GM23338 (cell line): ENCODE measurements at regions not wholly inside any gene's neighbourhood (a gene's known extent, or its start where the extent isn't known, plus 50 kb on each side); places are given as distances from the start of the nearest gene placed in this dataset.

Source experiments
- ATAC-seq: fragments of 200-7000 bp; cut with Tn5 transposase; 3 replicates; pipeline ENCODE4 v1.9.1; 2020
- DNase-seq: peaks from one replicate; pipeline ENCODE4 v3.0.0-alpha.2; 2015; ENCODE audit warnings: low spot score
- H2AFZ ChIP-seq: fragments of 200-600 bp; sonication (generic); 2 replicates; pipeline ENCODE4 v1.8.0; 2016; ENCODE audit warnings: antibody characterized with exemption, mild to moderate bottlenecking, moderate library complexity
- H3F3A ChIP-seq: fragments of 200-600 bp; sonication (generic); replicated peaks from 2 replicates; pipeline ENCODE4 v1.8.0; 2017; ENCODE audit warnings: antibody characterized with exemption, mixed run types, low read depth
- H3K27ac ChIP-seq: fragments of 200-600 bp; sonication (generic); 2 replicates; pipeline ENCODE4 v1.6.1; 2016; ENCODE audit warnings: low read depth
- H3K27me3 ChIP-seq: fragments of 200-600 bp; sonication (generic); 2 replicates; pipeline ENCODE4 v1.8.0; 2016; ENCODE audit warnings: mild to moderate bottlenecking, mixed run types, moderate library complexity; ENCODE audit not compliant: insufficient read depth
- H3K36me3 ChIP-seq: fragments of 200-600 bp; sonication (generic); 2 replicates; pipeline ENCODE4 v1.8.0; 2016; ENCODE audit warnings: mild to moderate bottlenecking; ENCODE audit not compliant: insufficient read depth
- H3K4me1 ChIP-seq: fragments of 200-600 bp; sonication (generic); 2 replicates; pipeline ENCODE4 v1.8.0; 2016; ENCODE audit warnings: mild to moderate bottlenecking, moderate library complexity; ENCODE audit not compliant: insufficient read depth
- H3K4me2 ChIP-seq: fragments of 200-600 bp; sonication (generic); 2 replicates; pipeline ENCODE4 v1.7.1; 2017; ENCODE audit warnings: mixed run types
- H3K4me3 ChIP-seq: fragments of 200-600 bp; sonication (generic); 2 replicates; pipeline ENCODE4 v1.6.1; 2016; ENCODE audit warnings: mixed run types
- H3K79me2 ChIP-seq: fragments of 200-600 bp; sonication (generic); replicated peaks from 2 replicates; pipeline ENCODE4 v1.8.0; 2017; ENCODE audit warnings: mild to moderate bottlenecking; ENCODE audit not compliant: insufficient read depth
- H3K9me2 ChIP-seq: fragments of 200-600 bp; sonication (generic); 2 replicates; pipeline ENCODE4 v1.8.0; 2017; ENCODE audit not compliant: insufficient read depth
- H4K20me1 ChIP-seq: fragments of 200-600 bp; sonication (generic); replicated peaks from 2 replicates; pipeline ENCODE4 v1.8.0; 2017; ENCODE audit warnings: mild to moderate bottlenecking; ENCODE audit not compliant: insufficient read depth
- H3K27ac Mint-ChIP-seq: 2 replicates; pipeline ENCODE4 v1.8.0; 2020; ENCODE audit warnings: inconsistent platforms, mild to moderate bottlenecking, moderate library complexity, mixed read lengths
- H3K27me3 Mint-ChIP-seq: 3 replicates; pipeline ENCODE4 v1.8.0; 2022; ENCODE audit warnings: low read depth, mild to moderate bottlenecking, moderate library complexity, mixed read lengths, inconsistent platforms; ENCODE audit not compliant: insufficient read depth, poor library complexity
- H3K36me3 Mint-ChIP-seq: 3 replicates; pipeline ENCODE4 v1.8.0; 2021; ENCODE audit warnings: low read depth, mild to moderate bottlenecking, inconsistent platforms, moderate library complexity, mixed read lengths
- H3K4me1 Mint-ChIP-seq: 3 replicates; pipeline ENCODE4 v1.8.0; 2020; ENCODE audit warnings: mild to moderate bottlenecking, inconsistent platforms, mixed read lengths
- H3K4me3 Mint-ChIP-seq: 3 replicates; pipeline ENCODE4 v1.8.0; 2021; ENCODE audit warnings: moderate library complexity, mild to moderate bottlenecking, inconsistent platforms, mixed read lengths
- H3K9me3 Mint-ChIP-seq: 3 replicates; pipeline ENCODE4 v1.8.0; 2020; ENCODE audit warnings: moderate library complexity, mild to moderate bottlenecking, inconsistent platforms, mixed read lengths
- CREB1 ChIP-seq: fragments of 250-450 bp; sonication (Bioruptor Pico); IDR thresholded peaks from 2 replicates; pipeline ENCODE4 v1.5.0; 2020; ENCODE audit warnings: low read depth, mild to moderate bottlenecking, moderate library complexity
- EZH2 ChIP-seq: fragments of 200-600 bp; sonication (generic); IDR thresholded peaks from one replicate; pipeline ENCODE4 v1.8.0; 2017; ENCODE audit warnings: antibody characterized with exemption, mild to moderate bottlenecking, low read depth; ENCODE audit not compliant: unreplicated experiment
- EZH2phosphoT487 ChIP-seq: fragments of 200-600 bp; sonication (generic); IDR thresholded peaks from one replicate; pipeline ENCODE4 v1.8.1; 2018; ENCODE audit warnings: antibody characterized with exemption; ENCODE audit not compliant: unreplicated experiment
- JUNB ChIP-seq: IDR thresholded peaks from one replicate; pipeline ENCODE4 v1.6.1; 2016; ENCODE audit warnings: antibody characterized with exemption; ENCODE audit not compliant: unreplicated experiment
- NANOG ChIP-seq: IDR thresholded peaks from 2 replicates; pipeline ENCODE4 v1.6.1; 2016; ENCODE audit warnings: antibody characterized with exemption, borderline replicate concordance
- POLR2AphosphoS5 ChIP-seq: IDR thresholded peaks from 2 replicates; pipeline ENCODE4 v1.6.1; 2016; ENCODE audit warnings: antibody characterized with exemption, low read depth
- STAT1 ChIP-seq: IDR thresholded peaks from one replicate; pipeline ENCODE4 v1.6.1; 2016; ENCODE audit warnings: antibody characterized with exemption; ENCODE audit not compliant: unreplicated experiment
- ZNF114 ChIP-seq: fragments of 250-450 bp; sonication (Bioruptor Pico); IDR thresholded peaks from 2 replicates; pipeline ENCODE4 v1.5.0; 2020; ENCODE audit warnings: mild to moderate bottlenecking, moderate library complexity
- ZNF331 ChIP-seq: fragments of 250-450 bp; sonication (Bioruptor Pico); IDR thresholded peaks from 2 replicates; pipeline ENCODE4 v1.5.0; 2020; ENCODE audit warnings: low read depth, mild to moderate bottlenecking, moderate library complexity
- TF ChIP-seq, protein P1 (sequence below): IDR thresholded peaks from one replicate; pipeline ENCODE4 v1.6.1; 2018; ENCODE audit warnings: antibody characterized with exemption; ENCODE audit not compliant: unreplicated experiment
- TF ChIP-seq, protein P2 (sequence below): fragments of 250-450 bp; sonication (Bioruptor Pico); IDR thresholded peaks from 2 replicates; pipeline ENCODE4 v1.5.0; 2020; ENCODE audit warnings: mild to moderate bottlenecking, moderate library complexity
- TF ChIP-seq, protein P3 (sequence below): IDR thresholded peaks from 2 replicates; pipeline ENCODE4 v1.6.1; 2016; ENCODE audit warnings: antibody characterized with exemption

GRCh38 chr17:53942436-53942835 is 119.7 kb downstream of the KIF2B start (continued):
- TF ChIP-seq, protein P1, sequence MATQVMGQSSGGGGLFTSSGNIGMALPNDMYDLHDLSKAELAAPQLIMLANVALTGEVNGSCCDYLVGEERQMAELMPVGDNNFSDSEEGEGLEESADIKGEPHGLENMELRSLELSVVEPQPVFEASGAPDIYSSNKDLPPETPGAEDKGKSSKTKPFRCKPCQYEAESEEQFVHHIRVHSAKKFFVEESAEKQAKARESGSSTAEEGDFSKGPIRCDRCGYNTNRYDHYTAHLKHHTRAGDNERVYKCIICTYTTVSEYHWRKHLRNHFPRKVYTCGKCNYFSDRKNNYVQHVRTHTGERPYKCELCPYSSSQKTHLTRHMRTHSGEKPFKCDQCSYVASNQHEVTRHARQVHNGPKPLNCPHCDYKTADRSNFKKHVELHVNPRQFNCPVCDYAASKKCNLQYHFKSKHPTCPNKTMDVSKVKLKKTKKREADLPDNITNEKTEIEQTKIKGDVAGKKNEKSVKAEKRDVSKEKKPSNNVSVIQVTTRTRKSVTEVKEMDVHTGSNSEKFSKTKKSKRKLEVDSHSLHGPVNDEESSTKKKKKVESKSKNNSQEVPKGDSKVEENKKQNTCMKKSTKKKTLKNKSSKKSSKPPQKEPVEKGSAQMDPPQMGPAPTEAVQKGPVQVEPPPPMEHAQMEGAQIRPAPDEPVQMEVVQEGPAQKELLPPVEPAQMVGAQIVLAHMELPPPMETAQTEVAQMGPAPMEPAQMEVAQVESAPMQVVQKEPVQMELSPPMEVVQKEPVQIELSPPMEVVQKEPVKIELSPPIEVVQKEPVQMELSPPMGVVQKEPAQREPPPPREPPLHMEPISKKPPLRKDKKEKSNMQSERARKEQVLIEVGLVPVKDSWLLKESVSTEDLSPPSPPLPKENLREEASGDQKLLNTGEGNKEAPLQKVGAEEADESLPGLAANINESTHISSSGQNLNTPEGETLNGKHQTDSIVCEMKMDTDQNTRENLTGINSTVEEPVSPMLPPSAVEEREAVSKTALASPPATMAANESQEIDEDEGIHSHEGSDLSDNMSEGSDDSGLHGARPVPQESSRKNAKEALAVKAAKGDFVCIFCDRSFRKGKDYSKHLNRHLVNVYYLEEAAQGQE, result no peak
- TF ChIP-seq EZH2phosphoT487, result no peak

DNA sequence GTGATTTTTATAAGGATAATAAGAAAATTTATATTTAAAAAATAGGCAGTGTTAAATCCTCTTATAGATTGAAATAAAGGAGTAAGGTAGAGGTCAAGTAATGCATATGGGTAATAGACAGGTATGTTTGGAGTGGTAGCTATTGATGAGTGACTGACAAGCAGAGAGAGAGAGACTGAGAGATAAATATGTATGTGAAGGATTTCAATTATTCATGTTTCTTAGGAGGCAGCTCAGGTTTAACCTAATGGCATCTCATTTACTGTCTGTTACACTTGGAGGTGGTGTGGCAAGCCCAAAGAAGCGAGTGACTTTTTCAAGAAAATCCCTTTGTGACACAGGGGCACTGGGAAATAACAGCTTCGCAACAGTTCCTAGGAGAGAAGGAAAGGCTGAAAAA is 120.2 kb downstream of the KIF2B start:
- H3K36me3 Mint-ChIP-seq, result no peaks in the 10 kb centered on the region
- no peaks in the 10 kb centered on the region for H3K27me3 ChIP-seq
- H3K4me1 Mint-ChIP-seq, result no peaks in the 10 kb centered on the region
- TF ChIP-seq, protein P1, result no peak
- TF ChIP-seq NANOG, result no peak
- TF ChIP-seq, protein P2, sequence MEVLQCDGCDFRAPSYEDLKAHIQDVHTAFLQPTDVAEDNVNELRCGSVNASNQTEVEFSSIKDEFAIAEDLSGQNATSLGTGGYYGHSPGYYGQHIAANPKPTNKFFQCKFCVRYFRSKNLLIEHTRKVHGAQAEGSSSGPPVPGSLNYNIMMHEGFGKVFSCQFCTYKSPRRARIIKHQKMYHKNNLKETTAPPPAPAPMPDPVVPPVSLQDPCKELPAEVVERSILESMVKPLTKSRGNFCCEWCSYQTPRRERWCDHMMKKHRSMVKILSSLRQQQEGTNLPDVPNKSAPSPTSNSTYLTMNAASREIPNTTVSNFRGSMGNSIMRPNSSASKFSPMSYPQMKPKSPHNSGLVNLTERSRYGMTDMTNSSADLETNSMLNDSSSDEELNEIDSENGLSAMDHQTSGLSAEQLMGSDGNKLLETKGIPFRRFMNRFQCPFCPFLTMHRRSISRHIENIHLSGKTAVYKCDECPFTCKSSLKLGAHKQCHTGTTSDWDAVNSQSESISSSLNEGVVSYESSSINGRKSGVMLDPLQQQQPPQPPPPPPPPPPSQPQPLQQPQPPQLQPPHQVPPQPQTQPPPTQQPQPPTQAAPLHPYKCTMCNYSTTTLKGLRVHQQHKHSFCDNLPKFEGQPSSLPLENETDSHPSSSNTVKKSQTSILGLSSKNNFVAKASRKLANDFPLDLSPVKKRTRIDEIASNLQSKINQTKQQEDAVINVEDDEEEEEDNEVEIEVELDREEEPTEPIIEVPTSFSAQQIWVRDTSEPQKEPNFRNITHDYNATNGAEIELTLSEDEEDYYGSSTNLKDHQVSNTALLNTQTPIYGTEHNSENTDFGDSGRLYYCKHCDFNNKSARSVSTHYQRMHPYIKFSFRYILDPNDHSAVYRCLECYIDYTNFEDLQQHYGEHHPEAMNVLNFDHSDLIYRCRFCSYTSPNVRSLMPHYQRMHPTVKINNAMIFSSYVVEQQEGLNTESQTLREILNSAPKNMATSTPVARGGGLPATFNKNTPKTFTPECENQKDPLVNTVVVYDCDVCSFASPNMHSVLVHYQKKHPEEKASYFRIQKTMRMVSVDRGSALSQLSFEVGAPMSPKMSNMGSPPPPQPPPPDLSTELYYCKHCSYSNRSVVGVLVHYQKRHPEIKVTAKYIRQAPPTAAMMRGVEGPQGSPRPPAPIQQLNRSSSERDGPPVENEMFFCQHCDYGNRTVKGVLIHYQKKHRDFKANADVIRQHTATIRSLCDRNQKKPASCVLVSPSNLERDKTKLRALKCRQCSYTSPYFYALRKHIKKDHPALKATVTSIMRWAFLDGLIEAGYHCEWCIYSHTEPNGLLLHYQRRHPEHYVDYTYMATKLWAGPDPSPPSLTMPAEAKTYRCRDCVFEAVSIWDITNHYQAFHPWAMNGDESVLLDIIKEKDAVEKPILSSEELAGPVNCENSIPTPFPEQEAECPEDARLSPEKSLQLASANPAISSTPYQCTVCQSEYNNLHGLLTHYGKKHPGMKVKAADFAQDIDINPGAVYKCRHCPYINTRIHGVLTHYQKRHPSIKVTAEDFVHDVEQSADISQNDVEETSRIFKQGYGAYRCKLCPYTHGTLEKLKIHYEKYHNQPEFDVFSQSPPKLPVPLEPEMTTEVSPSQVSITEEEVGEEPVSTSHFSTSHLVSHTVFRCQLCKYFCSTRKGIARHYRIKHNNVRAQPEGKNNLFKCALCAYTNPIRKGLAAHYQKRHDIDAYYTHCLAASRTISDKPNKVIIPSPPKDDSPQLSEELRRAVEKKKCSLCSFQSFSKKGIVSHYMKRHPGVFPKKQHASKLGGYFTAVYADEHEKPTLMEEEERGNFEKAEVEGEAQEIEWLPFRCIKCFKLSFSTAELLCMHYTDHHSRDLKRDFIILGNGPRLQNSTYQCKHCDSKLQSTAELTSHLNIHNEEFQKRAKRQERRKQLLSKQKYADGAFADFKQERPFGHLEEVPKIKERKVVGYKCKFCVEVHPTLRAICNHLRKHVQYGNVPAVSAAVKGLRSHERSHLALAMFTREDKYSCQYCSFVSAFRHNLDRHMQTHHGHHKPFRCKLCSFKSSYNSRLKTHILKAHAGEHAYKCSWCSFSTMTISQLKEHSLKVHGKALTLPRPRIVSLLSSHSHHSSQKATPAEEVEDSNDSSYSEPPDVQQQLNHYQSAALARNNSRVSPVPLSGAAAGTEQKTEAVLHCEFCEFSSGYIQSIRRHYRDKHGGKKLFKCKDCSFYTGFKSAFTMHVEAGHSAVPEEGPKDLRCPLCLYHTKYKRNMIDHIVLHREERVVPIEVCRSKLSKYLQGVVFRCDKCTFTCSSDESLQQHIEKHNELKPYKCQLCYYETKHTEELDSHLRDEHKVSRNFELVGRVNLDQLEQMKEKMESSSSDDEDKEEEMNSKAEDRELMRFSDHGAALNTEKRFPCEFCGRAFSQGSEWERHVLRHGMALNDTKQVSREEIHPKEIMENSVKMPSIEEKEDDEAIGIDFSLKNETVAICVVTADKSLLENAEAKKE (CRISPR knock-in tag), result no peak
- no peak for TF ChIP-seq ZNF114 (CRISPR knock-in tag)
- TF ChIP-seq CREB1 (CRISPR knock-in tag), result no peak
- TF ChIP-seq ZNF331, result no peak
- TF ChIP-seq, protein P3, sequence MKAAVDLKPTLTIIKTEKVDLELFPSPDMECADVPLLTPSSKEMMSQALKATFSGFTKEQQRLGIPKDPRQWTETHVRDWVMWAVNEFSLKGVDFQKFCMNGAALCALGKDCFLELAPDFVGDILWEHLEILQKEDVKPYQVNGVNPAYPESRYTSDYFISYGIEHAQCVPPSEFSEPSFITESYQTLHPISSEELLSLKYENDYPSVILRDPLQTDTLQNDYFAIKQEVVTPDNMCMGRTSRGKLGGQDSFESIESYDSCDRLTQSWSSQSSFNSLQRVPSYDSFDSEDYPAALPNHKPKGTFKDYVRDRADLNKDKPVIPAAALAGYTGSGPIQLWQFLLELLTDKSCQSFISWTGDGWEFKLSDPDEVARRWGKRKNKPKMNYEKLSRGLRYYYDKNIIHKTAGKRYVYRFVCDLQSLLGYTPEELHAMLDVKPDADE, result no peak
- no peak for TF ChIP-seq JUNB
- TF ChIP-seq POLR2AphosphoS5, result no peak
- TF ChIP-seq EZH2phosphoT487, result no peak
- no peak for TF ChIP-seq EZH2
- no peak for TF ChIP-seq STAT1

More for the DNA sequence above, 120.2 kb downstream of the KIF2B start:
- Histone ChIP-seq H3K4me1 (no peaks in the 10 kb centered on the region), H4K20me1 (no peaks in the 10 kb centered on the region), H3K27ac (no peak overlapping the region), H3K9me2 (no peaks in the 10 kb centered on the region), H3K79me2 (no peaks in the 10 kb centered on the region), H3F3A (no peaks in the 10 kb centered on the region), H3K4me2 (no peak overlapping the region), H3K36me3 (no peaks in the 10 kb centered on the region), H3K4me3 (no peak overlapping the region), H2AFZ (no peak overlapping the region)
- Mint-ChIP-seq H3K4me3 (no peak overlapping the region), H3K27ac (no peak overlapping the region), H3K9me3 (no peaks in the 10 kb centered on the region), H3K27me3 (no peaks in the 10 kb centered on the region)
- DNase-seq (no peak), ATAC-seq (no peak)
